ENCODE measurements at regions not wholly inside any gene's neighbourhood (a gene's known extent, or its start where the extent isn't known, plus 50 kb on each side); places are given as distances from the start of the nearest gene placed in this dataset.

DNA sequence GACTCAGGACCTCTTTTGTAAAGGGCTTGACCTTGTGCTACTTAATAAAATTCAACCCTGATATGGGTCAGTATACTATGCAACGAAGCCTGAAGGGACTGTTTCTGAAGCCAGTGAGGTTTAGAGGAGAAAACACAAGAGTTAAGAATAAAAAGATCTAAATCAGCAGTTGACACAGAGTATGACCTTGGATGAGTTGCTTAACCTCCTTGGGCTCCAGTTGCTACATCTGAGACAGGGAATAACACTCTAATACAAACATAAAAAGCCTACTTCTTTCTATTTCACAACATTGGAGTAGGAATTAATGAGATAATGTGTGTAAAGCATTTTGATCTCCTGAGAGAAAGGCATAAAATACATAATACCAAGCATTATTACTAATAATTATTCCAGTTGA is 882.4 kb upstream of the ADGRL2 start:
- no peak overlapping the region for H3K4me2 ChIP-seq (ENCODE audit: low read depth, low read length)
- no peak overlapping the region for H3K4me3 ChIP-seq (ENCODE audit: low read length)
- no peak for TF ChIP-seq EZH2 (optimal IDR thresholded peaks at IDR 0.05; ENCODE audit: low read depth, low read length)
- no peak for TF ChIP-seq EZH2phosphoT487 (IDR thresholded peaks at IDR 0.05; ENCODE audit: low read length)
- TF ChIP-seq, protein P1, sequence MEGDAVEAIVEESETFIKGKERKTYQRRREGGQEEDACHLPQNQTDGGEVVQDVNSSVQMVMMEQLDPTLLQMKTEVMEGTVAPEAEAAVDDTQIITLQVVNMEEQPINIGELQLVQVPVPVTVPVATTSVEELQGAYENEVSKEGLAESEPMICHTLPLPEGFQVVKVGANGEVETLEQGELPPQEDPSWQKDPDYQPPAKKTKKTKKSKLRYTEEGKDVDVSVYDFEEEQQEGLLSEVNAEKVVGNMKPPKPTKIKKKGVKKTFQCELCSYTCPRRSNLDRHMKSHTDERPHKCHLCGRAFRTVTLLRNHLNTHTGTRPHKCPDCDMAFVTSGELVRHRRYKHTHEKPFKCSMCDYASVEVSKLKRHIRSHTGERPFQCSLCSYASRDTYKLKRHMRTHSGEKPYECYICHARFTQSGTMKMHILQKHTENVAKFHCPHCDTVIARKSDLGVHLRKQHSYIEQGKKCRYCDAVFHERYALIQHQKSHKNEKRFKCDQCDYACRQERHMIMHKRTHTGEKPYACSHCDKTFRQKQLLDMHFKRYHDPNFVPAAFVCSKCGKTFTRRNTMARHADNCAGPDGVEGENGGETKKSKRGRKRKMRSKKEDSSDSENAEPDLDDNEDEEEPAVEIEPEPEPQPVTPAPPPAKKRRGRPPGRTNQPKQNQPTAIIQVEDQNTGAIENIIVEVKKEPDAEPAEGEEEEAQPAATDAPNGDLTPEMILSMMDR (IDR thresholded peaks at IDR 0.05; ENCODE audit: low read length) = no peak
- no peaks in the 10 kb centered on the region for H3K79me2 ChIP-seq (ENCODE audit: low read length)
- no peak overlapping the region for H3K27ac ChIP-seq (ENCODE audit: low read length)
- H3K27me3 ChIP-seq (replicated peaks; ENCODE audit: insufficient read depth, low read length) = no peaks in the 10 kb centered on the region
- H3K9ac ChIP-seq (ENCODE audit: low read length) = no peak overlapping the region
- H3F3A ChIP-seq (ENCODE audit: insufficient read depth, low read length) = no peaks in the 10 kb centered on the region
- no peaks in the 10 kb centered on the region for H4K20me1 ChIP-seq (ENCODE audit: insufficient read depth, low read length)
- no peaks in the 10 kb centered on the region for H3K4me1 ChIP-seq (ENCODE audit: low read length)
- H3K9me3 ChIP-seq (replicated peaks; ENCODE audit: insufficient read depth, low read length) = no peaks in the 10 kb centered on the region
- no peaks in the 10 kb centered on the region for H3K9me2 ChIP-seq (replicated peaks; ENCODE audit: insufficient read depth, low read length)
- no peak for DNase-seq
- H3K36me3 ChIP-seq (replicated peaks; ENCODE audit: insufficient read depth, low read length) = no peaks in the 10 kb centered on the region
- no peak overlapping the region for H2AFZ ChIP-seq (ENCODE audit: low read length)

- H2AFZ ChIP-seq (ENCODE audit: low read length) = no peak overlapping the region
- H3K27ac ChIP-seq (ENCODE audit: low read length) = no peak overlapping the region
- H3K4me1 ChIP-seq (ENCODE audit: low read length) = no peaks in the 10 kb centered on the region
- H3K4me3 ChIP-seq (ENCODE audit: low read length) = no peak overlapping the region
- TF ChIP-seq EZH2 (optimal IDR thresholded peaks at IDR 0.05; ENCODE audit: low read depth, low read length) (no peak), EZH2phosphoT487 (IDR thresholded peaks at IDR 0.05; ENCODE audit: low read length) (no peak)
- TF ChIP-seq, protein P1 (IDR thresholded peaks at IDR 0.05; ENCODE audit: low read length) = no peak
- no peaks in the 10 kb centered on the region for H3K9me2 ChIP-seq (replicated peaks; ENCODE audit: insufficient read depth, low read length)
- H3K4me2 ChIP-seq (ENCODE audit: low read depth, low read length) = no peak overlapping the region
- H3K79me2 ChIP-seq (ENCODE audit: low read length) = no peaks in the 10 kb centered on the region
- no peaks in the 10 kb centered on the region for H3K9me3 ChIP-seq (replicated peaks; ENCODE audit: insufficient read depth, low read length)
- H3K9ac ChIP-seq (ENCODE audit: low read length) = no peak overlapping the region
- no peaks in the 10 kb centered on the region for H3K27me3 ChIP-seq (replicated peaks; ENCODE audit: insufficient read depth, low read length)
- no peaks in the 10 kb centered on the region for H3F3A ChIP-seq (ENCODE audit: insufficient read depth, low read length)
- H3K36me3 ChIP-seq (replicated peaks; ENCODE audit: insufficient read depth, low read length) = no peaks in the 10 kb centered on the region
- DNase-seq = no peak
- H4K20me1 ChIP-seq (ENCODE audit: insufficient read depth, low read length) = no peaks in the 10 kb centered on the region
These were observed 882.9 kb upstream of the ADGRL2 start for GRCh38 chr1:80917826-80918225.

DNA sequence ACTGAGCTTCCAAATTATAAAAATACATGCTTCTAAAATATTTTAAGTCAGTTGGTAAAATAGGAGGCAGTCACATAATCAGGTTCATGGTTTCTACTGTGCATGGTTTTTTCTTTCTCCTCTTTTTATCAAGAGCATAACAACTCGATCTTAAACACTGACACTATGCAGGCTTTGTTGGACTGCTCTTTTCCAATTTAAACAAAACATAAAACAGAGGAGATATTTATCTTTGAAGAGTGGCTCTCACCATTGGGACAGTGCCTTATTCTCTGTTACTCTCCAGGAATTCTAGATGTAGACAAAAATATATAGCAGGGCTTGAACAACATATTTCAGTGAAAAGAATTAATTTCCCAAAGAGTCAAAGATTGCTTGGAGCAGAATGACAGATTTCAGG is 883.5 kb upstream of the ADGRL2 start:
- no peak overlapping the region for H3K4me2 ChIP-seq (ENCODE audit: low read depth, low read length)
- TF ChIP-seq EZH2 (optimal IDR thresholded peaks at IDR 0.05; ENCODE audit: low read depth, low read length) (no peak), EZH2phosphoT487 (IDR thresholded peaks at IDR 0.05; ENCODE audit: low read length) (no peak)
- TF ChIP-seq, protein P1 (IDR thresholded peaks at IDR 0.05; ENCODE audit: low read length) = no peak
- no peaks in the 10 kb centered on the region for H3K9me3 ChIP-seq (replicated peaks; ENCODE audit: insufficient read depth, low read length)
- no peak overlapping the region for H2AFZ ChIP-seq (ENCODE audit: low read length)
- H3K27me3 ChIP-seq (replicated peaks; ENCODE audit: insufficient read depth, low read length) = no peaks in the 10 kb centered on the region
- H3K4me1 ChIP-seq (ENCODE audit: low read length) = no peaks in the 10 kb centered on the region
- H3K79me2 ChIP-seq (ENCODE audit: low read length) = no peaks in the 10 kb centered on the region
- H3K9me2 ChIP-seq (replicated peaks; ENCODE audit: insufficient read depth, low read length) = no peaks in the 10 kb centered on the region
- DNase-seq = no peak
- no peak overlapping the region for H3K27ac ChIP-seq (ENCODE audit: low read length)
- H3K36me3 ChIP-seq (replicated peaks; ENCODE audit: insufficient read depth, low read length) = no peaks in the 10 kb centered on the region
- no peak overlapping the region for H3K4me3 ChIP-seq (ENCODE audit: low read length)
- H3F3A ChIP-seq (ENCODE audit: insufficient read depth, low read length) = no peaks in the 10 kb centered on the region
- no peak overlapping the region for H3K9ac ChIP-seq (ENCODE audit: low read length)
- H4K20me1 ChIP-seq (ENCODE audit: insufficient read depth, low read length) = no peaks in the 10 kb centered on the region

All from MM.1S (cell line).